ENCODE measurements at regions not wholly inside any gene's neighbourhood (a gene's known extent, or its start where the extent isn't known, plus 50 kb on each side); places are given as distances from the start of the nearest gene placed in this dataset.
A peak's percentile ranks its signal among the peaks of the same experiment; 100 is the strongest.

DNA sequence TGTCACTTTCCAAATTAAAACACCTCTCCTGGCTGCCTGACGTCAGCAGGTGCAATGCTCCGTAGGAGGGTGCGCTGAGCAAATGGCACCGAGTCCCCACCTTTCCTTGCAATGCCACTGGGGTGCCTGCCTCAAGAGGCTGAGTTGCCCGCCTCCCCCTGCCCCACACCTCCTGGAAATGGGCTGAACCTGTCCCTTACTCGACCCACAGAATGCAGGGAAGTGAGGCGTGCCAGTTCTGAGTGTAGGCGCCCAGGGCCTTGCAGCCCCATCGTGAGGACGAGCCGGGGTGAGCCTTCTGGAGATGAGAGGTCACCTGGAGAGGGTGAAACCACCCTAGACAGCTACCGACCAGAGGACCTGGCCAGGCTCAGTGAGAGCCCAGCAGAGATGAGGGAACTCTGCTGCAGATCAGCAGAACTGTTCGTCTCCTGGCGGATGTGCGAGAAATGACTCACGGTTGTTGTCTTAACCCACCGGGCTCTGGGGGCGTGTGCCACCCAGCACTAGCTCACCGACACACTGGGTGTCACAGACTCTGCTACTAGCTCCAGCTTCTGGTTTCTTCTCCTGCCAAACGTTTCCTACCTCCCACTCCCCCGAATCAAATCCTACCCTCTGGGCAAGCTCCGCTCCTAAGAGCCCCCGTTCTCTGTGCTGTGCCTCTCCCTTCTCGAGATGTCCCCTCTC is 168.7 kb upstream of the HDAC4 start:
- H4K20me1 ChIP-seq (ENCODE audit: control insufficient read depth, extremely low read depth, insufficient read depth, low read length), result no peaks in the 10 kb centered on the region
- no peak overlapping the region for H3K4me2 ChIP-seq (ENCODE audit: extremely low read depth, insufficient read depth, low read length)
- no peaks in the 10 kb centered on the region for H3K27me3 ChIP-seq (ENCODE audit: control insufficient read depth, insufficient read depth, low read length)
- no peak overlapping the region for H2AFZ ChIP-seq (ENCODE audit: low read length)
- no peaks in the 10 kb centered on the region for H3K79me2 ChIP-seq (ENCODE audit: control insufficient read depth, insufficient read depth, low read length)
- no peaks in the 10 kb centered on the region for H3K9me3 ChIP-seq (ENCODE audit: control insufficient read depth, insufficient read depth, low read depth, low read length)
- H3K27ac ChIP-seq (ENCODE audit: insufficient read depth, low read length), result no peak overlapping the region
- H3K4me3 ChIP-seq (replicated peaks in 1 of 4; ENCODE audit: control extremely low read depth in 1 of 4, insufficient read depth in 1 of 4, low read depth in 3 of 4, low read length in 4 of 4), result no peak overlapping the region
- no peaks in the 10 kb centered on the region for H3K4me1 ChIP-seq (ENCODE audit: control insufficient read depth, extremely low read depth, insufficient read depth, low read length)
- no peaks in the 10 kb centered on the region for H3K36me3 ChIP-seq (ENCODE audit: control insufficient read depth, insufficient read depth, low read length)
- no peak for TF ChIP-seq EZH2 (IDR thresholded peaks at IDR 0.05; ENCODE audit: low read length, missing control alignments)
- TF ChIP-seq CTCF (conservative IDR thresholded peaks at IDR 0.05 in 1 of 2, IDR thresholded peaks at IDR 0.05 in 1 of 2; ENCODE audit: low read depth in 1 of 2, low read length in 2 of 2), result no peak
- peak in 1 of 2 donors; percentile 2 for DNase-seq (ENCODE audit: low read depth in 2 of 2)
- H3K9ac ChIP-seq (ENCODE audit: insufficient read depth, low read length), result no peak overlapping the region

DNA sequence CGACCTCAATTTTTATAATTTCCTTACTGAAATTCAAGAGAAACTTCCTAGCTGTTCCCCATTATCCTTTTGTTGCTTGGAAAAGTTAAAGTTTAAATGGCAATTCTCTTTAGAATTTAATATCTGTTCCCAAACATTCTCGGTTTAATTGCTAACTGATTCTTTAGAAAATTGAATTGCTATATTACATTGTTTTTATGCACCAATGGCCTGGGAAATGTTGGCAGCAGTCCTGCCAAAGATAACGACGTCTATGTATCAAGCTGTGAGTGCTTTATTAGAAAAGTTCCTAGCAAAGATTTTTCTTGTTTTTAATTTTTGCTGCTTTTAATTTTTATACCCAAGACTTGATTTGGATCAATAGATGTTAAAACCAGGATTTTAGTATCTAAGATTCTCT is 167.8 kb upstream of the HDAC4 start:
- Histone ChIP-seq H3K4me3 (replicated peaks in 1 of 4; ENCODE audit: control extremely low read depth in 1 of 4, insufficient read depth in 1 of 4, low read depth in 3 of 4, low read length in 4 of 4) (no peak overlapping the region), H3K79me2 (ENCODE audit: control insufficient read depth, insufficient read depth, low read length) (no peaks in the 10 kb centered on the region), H3K4me2 (ENCODE audit: extremely low read depth, insufficient read depth, low read length) (no peak overlapping the region), H3K27me3 (ENCODE audit: control insufficient read depth, insufficient read depth, low read length) (no peaks in the 10 kb centered on the region), H3K36me3 (ENCODE audit: control insufficient read depth, insufficient read depth, low read length) (no peaks in the 10 kb centered on the region), H3K9me3 (ENCODE audit: control insufficient read depth, insufficient read depth, low read depth, low read length) (no peaks in the 10 kb centered on the region), H3K27ac (ENCODE audit: insufficient read depth, low read length) (no peak overlapping the region), H3K9ac (ENCODE audit: insufficient read depth, low read length) (no peak overlapping the region), H2AFZ (ENCODE audit: low read length) (no peak overlapping the region), H4K20me1 (ENCODE audit: control insufficient read depth, extremely low read depth, insufficient read depth, low read length) (no peaks in the 10 kb centered on the region), H3K4me1 (ENCODE audit: control insufficient read depth, extremely low read depth, insufficient read depth, low read length) (no peaks in the 10 kb centered on the region)
- TF ChIP-seq CTCF (conservative IDR thresholded peaks at IDR 0.05 in 1 of 2, IDR thresholded peaks at IDR 0.05 in 1 of 2; ENCODE audit: low read depth in 1 of 2, low read length in 2 of 2), result no peak
- no peak for TF ChIP-seq EZH2 (IDR thresholded peaks at IDR 0.05; ENCODE audit: low read length, missing control alignments)
- DNase-seq (ENCODE audit: low read depth in 2 of 2), result no peak

- Histone ChIP-seq H3K4me3 (replicated peaks in 1 of 4; ENCODE audit: control extremely low read depth in 1 of 4, insufficient read depth in 1 of 4, low read depth in 3 of 4, low read length in 4 of 4) (no peak overlapping the region), H3K4me1 (ENCODE audit: control insufficient read depth, extremely low read depth, insufficient read depth, low read length) (no peaks in the 10 kb centered on the region), H3K9ac (ENCODE audit: insufficient read depth, low read length) (no peak overlapping the region), H3K4me2 (ENCODE audit: extremely low read depth, insufficient read depth, low read length) (no peak overlapping the region), H3K27ac (ENCODE audit: insufficient read depth, low read length) (no peak overlapping the region), H4K20me1 (ENCODE audit: control insufficient read depth, extremely low read depth, insufficient read depth, low read length) (no peaks in the 10 kb centered on the region), H3K79me2 (ENCODE audit: control insufficient read depth, insufficient read depth, low read length) (no peaks in the 10 kb centered on the region), H3K27me3 (ENCODE audit: control insufficient read depth, insufficient read depth, low read length) (no peaks in the 10 kb centered on the region), H3K36me3 (ENCODE audit: control insufficient read depth, insufficient read depth, low read length) (no peaks in the 10 kb centered on the region), H2AFZ (ENCODE audit: low read length) (no peak overlapping the region), H3K9me3 (ENCODE audit: control insufficient read depth, insufficient read depth, low read depth, low read length) (no peaks in the 10 kb centered on the region)
- no peak for DNase-seq (ENCODE audit: low read depth in 2 of 2)
- TF ChIP-seq CTCF (conservative IDR thresholded peaks at IDR 0.05 in 1 of 2, IDR thresholded peaks at IDR 0.05 in 1 of 2; ENCODE audit: low read depth in 1 of 2, low read length in 2 of 2) (no peak), EZH2 (IDR thresholded peaks at IDR 0.05; ENCODE audit: low read length, missing control alignments) (no peak)
These were observed 167.0 kb upstream of the HDAC4 start for GRCh38 chr2:239567786-239568185.
